DOHH2 (cell line): ENCODE measurements at regions not wholly inside any gene's neighbourhood (a gene's known extent, or its start where the extent isn't known, plus 50 kb on each side); places are given as distances from the start of the nearest gene placed in this dataset.

Experiments
- H3F3A ChIP-seq: fragments of 200-600 bp; sonication (generic), shearing (Covaris generic); 2 replicates; pipeline ENCODE4 v1.6.0; 2016; ENCODE audit warnings: antibody characterized with exemption, mild to moderate bottlenecking; ENCODE audit not compliant: control insufficient read depth, insufficient read depth
- H3K27ac ChIP-seq: fragments of 200-600 bp; sonication (generic); 2 replicates; pipeline ENCODE4 v1.5.1; 2014; ENCODE audit warnings: low read depth, mild to moderate bottlenecking, low read length, moderate library complexity
- H3K27me3 ChIP-seq: fragments of 200-600 bp; sonication (generic); 2 replicates; pipeline ENCODE4 v1.6.1; 2014; ENCODE audit warnings: mild to moderate bottlenecking, low read length, mixed read lengths; ENCODE audit not compliant: control insufficient read depth
- H3K36me3 ChIP-seq: fragments of 200-600 bp; sonication (generic); 2 replicates; pipeline ENCODE4 v1.6.1; 2014; ENCODE audit warnings: mild to moderate bottlenecking, low read length, moderate library complexity, mixed read lengths; ENCODE audit not compliant: control insufficient read depth
- H3K4me1 ChIP-seq: fragments of 200-600 bp; sonication (generic); 2 replicates; pipeline ENCODE4 v1.6.1; 2014; ENCODE audit warnings: mild to moderate bottlenecking, low read length, mixed read lengths; ENCODE audit not compliant: control insufficient read depth
- H3K4me2 ChIP-seq: fragments of 200-600 bp; sonication (generic); 2 replicates; pipeline ENCODE4 v1.6.0; 2014; ENCODE audit warnings: mild to moderate bottlenecking, low read length, moderate library complexity
- H3K4me3 ChIP-seq: fragments of 200-600 bp; sonication (generic); 2 replicates; pipeline ENCODE4 v1.5.1; 2014; ENCODE audit warnings: mild to moderate bottlenecking, low read length, mixed read lengths
- H3K79me2 ChIP-seq: fragments of 200-600 bp; sonication (generic); 2 replicates; pipeline ENCODE4 v1.6.1; 2014; ENCODE audit warnings: mild to moderate bottlenecking, low read length, mixed read lengths; ENCODE audit not compliant: control insufficient read depth
- H3K9me2 ChIP-seq: fragments of 200-600 bp; sonication (generic); replicated peaks from 2 replicates; pipeline ENCODE4 v1.6.1; 2014; ENCODE audit warnings: mild to moderate bottlenecking, low read length, mixed read lengths; ENCODE audit not compliant: control insufficient read depth
- H3K9me3 ChIP-seq: fragments of 200-600 bp; sonication (generic); 2 replicates; pipeline ENCODE4 v1.6.1; 2014; ENCODE audit warnings: antibody characterized with exemption, low read length, mixed read lengths; ENCODE audit not compliant: control insufficient read depth, insufficient read depth
- H4K20me1 ChIP-seq: fragments of 200-600 bp; sonication (generic); 2 replicates; pipeline ENCODE4 v1.6.0; 2014; ENCODE audit warnings: low read depth, mild to moderate bottlenecking, antibody characterized with exemption, low read length, moderate library complexity; ENCODE audit not compliant: control insufficient read depth, insufficient read depth
- EZH2phosphoT487 ChIP-seq: fragments of 200-600 bp; sonication (generic); IDR thresholded peaks from 2 replicates; pipeline ENCODE4 v1.6.1; 2017; ENCODE audit warnings: borderline replicate concordance, mild to moderate bottlenecking, antibody characterized with exemption, low read length, moderate library complexity, mixed read lengths
- TF ChIP-seq, protein P1 (sequence below): fragments of 200-600 bp; sonication (generic); IDR thresholded peaks from one replicate; pipeline ENCODE4 v1.5.1; 2014; ENCODE audit warnings: antibody characterized with exemption, mild to moderate bottlenecking, low read depth, low read length; ENCODE audit not compliant: poor library complexity, severe bottlenecking

DNA sequence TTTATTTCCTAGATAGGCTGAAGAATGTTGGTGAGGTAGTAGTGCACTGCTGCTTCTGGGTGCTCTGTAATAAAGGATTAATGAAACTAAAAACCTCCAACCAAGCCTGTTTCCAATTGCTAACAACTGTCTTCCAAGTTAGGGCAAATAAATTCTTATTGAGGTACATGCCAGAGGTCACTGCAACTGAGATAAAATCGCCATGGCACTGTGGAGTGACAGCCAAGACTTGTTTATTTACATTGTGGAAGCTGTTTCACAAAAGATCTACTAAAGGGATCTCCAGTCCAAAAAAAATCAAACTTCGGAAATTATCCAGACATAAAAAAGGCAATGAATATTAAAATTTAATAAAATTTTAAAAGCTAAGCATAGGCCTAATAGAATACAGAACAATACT lies 65.2 kb downstream of the HYCC1 start:
- no peaks in the 10 kb centered on the region for H3K27me3 ChIP-seq
- H3K4me2 ChIP-seq, result no peak overlapping the region
- no peaks in the 10 kb centered on the region for H3K4me1 ChIP-seq
- no peaks in the 10 kb centered on the region for H3K9me2 ChIP-seq
- H3K36me3 ChIP-seq, result no peaks in the 10 kb centered on the region
- no peak overlapping the region for H3K27ac ChIP-seq
- H3F3A ChIP-seq, result no peaks in the 10 kb centered on the region
- H3K9me3 ChIP-seq, result no peaks in the 10 kb centered on the region
- H3K4me3 ChIP-seq, result no peak overlapping the region
- TF ChIP-seq, protein P1, sequence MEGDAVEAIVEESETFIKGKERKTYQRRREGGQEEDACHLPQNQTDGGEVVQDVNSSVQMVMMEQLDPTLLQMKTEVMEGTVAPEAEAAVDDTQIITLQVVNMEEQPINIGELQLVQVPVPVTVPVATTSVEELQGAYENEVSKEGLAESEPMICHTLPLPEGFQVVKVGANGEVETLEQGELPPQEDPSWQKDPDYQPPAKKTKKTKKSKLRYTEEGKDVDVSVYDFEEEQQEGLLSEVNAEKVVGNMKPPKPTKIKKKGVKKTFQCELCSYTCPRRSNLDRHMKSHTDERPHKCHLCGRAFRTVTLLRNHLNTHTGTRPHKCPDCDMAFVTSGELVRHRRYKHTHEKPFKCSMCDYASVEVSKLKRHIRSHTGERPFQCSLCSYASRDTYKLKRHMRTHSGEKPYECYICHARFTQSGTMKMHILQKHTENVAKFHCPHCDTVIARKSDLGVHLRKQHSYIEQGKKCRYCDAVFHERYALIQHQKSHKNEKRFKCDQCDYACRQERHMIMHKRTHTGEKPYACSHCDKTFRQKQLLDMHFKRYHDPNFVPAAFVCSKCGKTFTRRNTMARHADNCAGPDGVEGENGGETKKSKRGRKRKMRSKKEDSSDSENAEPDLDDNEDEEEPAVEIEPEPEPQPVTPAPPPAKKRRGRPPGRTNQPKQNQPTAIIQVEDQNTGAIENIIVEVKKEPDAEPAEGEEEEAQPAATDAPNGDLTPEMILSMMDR, result no peak
- no peak for TF ChIP-seq EZH2phosphoT487
- H4K20me1 ChIP-seq, result no peaks in the 10 kb centered on the region
- H3K79me2 ChIP-seq, result no peaks in the 10 kb centered on the region

DNA sequence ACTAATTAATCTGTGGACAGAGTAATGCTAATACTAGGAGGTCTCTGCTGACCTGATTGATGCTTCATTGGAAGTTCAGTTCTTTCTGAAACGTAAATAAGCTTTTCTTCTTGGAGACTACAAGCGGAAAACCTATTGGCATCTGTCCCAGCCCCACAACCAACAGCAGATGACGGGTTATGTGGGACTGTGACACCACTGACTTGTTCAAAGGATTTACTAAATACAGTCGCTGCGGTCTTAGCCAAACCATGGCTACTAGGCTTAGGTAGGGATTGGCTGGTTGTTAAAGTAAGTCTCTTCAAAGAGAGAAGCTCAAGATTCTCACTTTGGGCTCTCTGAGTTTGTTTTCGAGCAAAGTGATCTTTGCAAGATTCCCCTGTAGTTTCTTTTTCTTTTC lies 68.3 kb downstream of the HYCC1 start:
- Histone ChIP-seq H3K27ac (no peak overlapping the region), H3K79me2 (no peaks in the 10 kb centered on the region), H3K4me3 (no peak overlapping the region), H3F3A (no peaks in the 10 kb centered on the region), H3K4me2 (no peak overlapping the region), H3K27me3 (no peaks in the 10 kb centered on the region), H3K4me1 (no peaks in the 10 kb centered on the region), H3K9me3 (no peaks in the 10 kb centered on the region), H4K20me1 (no peaks in the 10 kb centered on the region), H3K36me3 (no peaks in the 10 kb centered on the region), H3K9me2 (no peaks in the 10 kb centered on the region)
- TF ChIP-seq, protein P1, result no peak
- TF ChIP-seq EZH2phosphoT487, result no peak

DNA sequence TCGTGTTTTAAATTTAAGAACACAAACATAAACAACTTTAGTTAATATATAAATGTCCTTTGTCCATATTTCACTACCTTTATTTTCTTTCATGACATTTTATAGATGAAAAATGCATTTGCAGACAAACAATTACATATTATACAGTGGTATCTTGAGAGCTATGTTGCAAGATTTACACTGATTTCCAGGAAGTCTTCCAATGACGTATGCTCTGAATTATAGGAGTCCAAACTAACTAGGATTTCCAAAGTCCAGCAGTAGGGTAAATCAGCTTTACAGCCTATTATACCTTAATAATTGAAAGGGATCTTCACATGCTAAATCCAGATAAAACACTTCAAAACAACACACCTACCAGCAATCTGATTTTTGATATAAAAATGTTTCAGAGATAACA lies 69.4 kb downstream of the HYCC1 start:
- no peak overlapping the region for H3K27ac ChIP-seq

More for the DNA sequence above, 69.4 kb downstream of the HYCC1 start:
- TF ChIP-seq EZH2phosphoT487, result no peak
- TF ChIP-seq, protein P1, result no peak
- H3K9me3 ChIP-seq, result no peaks in the 10 kb centered on the region
- H3F3A ChIP-seq, result no peaks in the 10 kb centered on the region
- H3K4me2 ChIP-seq, result no peak overlapping the region
- no peaks in the 10 kb centered on the region for H4K20me1 ChIP-seq
- H3K4me3 ChIP-seq, result no peak overlapping the region
- no peaks in the 10 kb centered on the region for H3K27me3 ChIP-seq
- H3K9me2 ChIP-seq, result no peaks in the 10 kb centered on the region
- H3K79me2 ChIP-seq, result no peaks in the 10 kb centered on the region
- no peaks in the 10 kb centered on the region for H3K4me1 ChIP-seq
- H3K36me3 ChIP-seq, result no peaks in the 10 kb centered on the region
